ENCODE measurements at regions not wholly inside any gene's neighbourhood (a gene's known extent, or its start where the extent isn't known, plus 50 kb on each side); places are given as distances from the start of the nearest gene placed in this dataset.

GRCh38 chr6:85917522-85917921 lies 274.8 kb upstream of the SYNCRIP start:
- TF ChIP-seq ZBTB7A (IDR thresholded peaks at IDR 0.05; ENCODE audit: low read depth), result no peak
- no peak for TF ChIP-seq CREB1 (IDR thresholded peaks at IDR 0.05; ENCODE audit: low read depth)
- TF ChIP-seq USF1 (IDR thresholded peaks at IDR 0.05), result no peak
- no peak for TF ChIP-seq TAF1 (IDR thresholded peaks at IDR 0.05; ENCODE audit: low read depth)
- TF ChIP-seq NFIC (IDR thresholded peaks at IDR 0.05), result no peak
- TF ChIP-seq EP300 (IDR thresholded peaks at IDR 0.05; ENCODE audit: borderline replicate concordance), result no peak
- TF ChIP-seq CEBPB (IDR thresholded peaks at IDR 0.05), result no peak
- no peak for TF ChIP-seq REST (IDR thresholded peaks at IDR 0.05; ENCODE audit: low read depth)
- TF ChIP-seq RAD21 (IDR thresholded peaks at IDR 0.05; ENCODE audit: low read depth), result no peak
- TF ChIP-seq TCF12 (IDR thresholded peaks at IDR 0.05; ENCODE audit: low read depth), result no peak
- no peak for TF ChIP-seq MAX (IDR thresholded peaks at IDR 0.05)
